ENCODE measurements at regions not wholly inside any gene's neighbourhood (a gene's known extent, or its start where the extent isn't known, plus 50 kb on each side); places are given as distances from the start of the nearest gene placed in this dataset.

- H3K56ac ChIP-seq (replicated peaks; ENCODE audit: insufficient read length, low read depth, low read length): no peak overlapping the region
- no peaks in the 10 kb centered on the region for H4K20me1 ChIP-seq (replicated peaks in 1 of 2; ENCODE audit: control insufficient read depth in 1 of 2, insufficient read depth in 2 of 2, low read length in 2 of 2)
- no peak overlapping the region for H3K9ac ChIP-seq (replicated peaks in 1 of 4; ENCODE audit: extremely low read depth in 1 of 4, low read depth in 3 of 4, low read length in 3 of 4)
- no peak overlapping the region for H2AFZ ChIP-seq (ENCODE audit: low read length)
- H2BK120ac ChIP-seq (replicated peaks; ENCODE audit: low read depth, low read length): no peak overlapping the region
- H3K27ac ChIP-seq (ENCODE audit: low read depth, low read length): no peak overlapping the region
- H3K4me2 ChIP-seq (ENCODE audit: insufficient read depth in 1 of 2, low read depth in 2 of 2, low read length in 2 of 2): no peak overlapping the region
- WGBS, 2 experiments (ENCODE audit: extremely low coverage in 1 of 2, insufficient coverage in 1 of 2, insufficient read length in 1 of 2, insufficient replicate concordance in 2 of 2, low coverage in 1 of 2, low lambda C conversion rate in 2 of 2, missing lambda C conversion rate in 1 of 2): 89% methylated on average over 10 of the region's 10 CpGs; no CpG with 5 or more reads in 1 of the 2 experiments
- H3K4me1 ChIP-seq (replicated peaks in 1 of 4; ENCODE audit: control insufficient read depth in 3 of 4, insufficient read depth in 4 of 4, low read length in 3 of 4): no peaks in the 10 kb centered on the region
- ChIA-PET CTCF (ENCODE audit: partially characterized antibody) (interaction anchor here (1.2 kb wide), 1 partner anchor 30 kb away, joined by 7 read pairs; no protein-coding TSS in a partner anchor), POLR2A (ENCODE audit: partially characterized antibody) (no interaction called here)
- DNase-seq (ENCODE audit: low read depth in 1 of 2, low spot score in 2 of 2): no peak
- no peak overlapping the region for H2AK5ac ChIP-seq (ENCODE audit: low read depth, low read length)
- no peak overlapping the region for H3K18ac ChIP-seq (ENCODE audit: extremely low read depth, low read length)
- H3K4ac ChIP-seq (replicated peaks; ENCODE audit: insufficient read length, low read depth, low read length): no peak overlapping the region
- no peaks in the 10 kb centered on the region for H3K27me3 ChIP-seq (replicated peaks in 1 of 4; ENCODE audit: control insufficient read depth in 3 of 4, extremely low read depth in 1 of 4, insufficient read depth in 3 of 4, low read length in 3 of 4)
- H4K5ac ChIP-seq (ENCODE audit: insufficient read length, low read depth, low read length): no peak overlapping the region
- 0 out of 4 replicates have a peak, but pooled peaks cover 0 to 2% of the 10 kb centered on the region in 2 experiments for H3K9me3 ChIP-seq (ENCODE audit: insufficient read depth in 2 of 2, low read depth in 1 of 2, low read length in 1 of 2)
- H4K91ac ChIP-seq (replicated peaks; ENCODE audit: insufficient read length, low read length): no peak overlapping the region
- H3K79me1 ChIP-seq (ENCODE audit: low read depth, low read length): no peaks in the 10 kb centered on the region
- H3K23me2 ChIP-seq (ENCODE audit: low read depth, low read length): 0 out of 2 replicates have a peak, but pooled peaks cover 1% of the 10 kb centered on the region
- H4K8ac ChIP-seq (ENCODE audit: extremely low read depth, insufficient read depth, low read length): no peak overlapping the region; the same call in 1 of the 2 replicates
- H2BK5ac ChIP-seq (ENCODE audit: low read depth, low read length): no peak overlapping the region
- no peak for FAIRE-seq
- no peak overlapping the region for H3K23ac ChIP-seq (ENCODE audit: insufficient read length)
- no peaks in the 10 kb centered on the region for H3K36me3 ChIP-seq (ENCODE audit: control insufficient read depth in 2 of 4, insufficient read depth in 4 of 4, low read length in 3 of 4)
- no peak overlapping the region for H2BK12ac ChIP-seq (ENCODE audit: low read depth, low read length)
- TF ChIP-seq SIRT6 (IDR thresholded peaks at IDR 0.05; ENCODE audit: low read length): no peak
- no peak for TF ChIP-seq NRF1 (IDR thresholded peaks at IDR 0.05; ENCODE audit: low read depth, low read length)
- no peak for TF ChIP-seq TEAD4 (IDR thresholded peaks at IDR 0.05; ENCODE audit: low read depth, low read length)
- TF ChIP-seq POU5F1 (IDR thresholded peaks at IDR 0.05; ENCODE audit: low read depth, low read length): no peak
- no peak for TF ChIP-seq EGR1 (IDR thresholded peaks at IDR 0.05; ENCODE audit: borderline replicate concordance, low read depth, low read length)
- TF ChIP-seq TAF7 (optimal IDR thresholded peaks at IDR 0.05; ENCODE audit: borderline replicate concordance, low read depth, low read length): no peak
- TF ChIP-seq RAD21 (IDR thresholded peaks at IDR 0.05 in 1 of 2, conservative IDR thresholded peaks at IDR 0.05 in 1 of 2; ENCODE audit: low read depth in 2 of 2, low read length in 2 of 2): no peak
- TF ChIP-seq NANOG (IDR thresholded peaks at IDR 0.05; ENCODE audit: insufficient read depth, low read depth, low read length, poor library complexity, severe bottlenecking): no peak
- no peak overlapping the region for H3K4me3 ChIP-seq (ENCODE audit: extremely low read depth in 1 of 4, insufficient read depth in 2 of 4, low read depth in 3 of 4, low read length in 4 of 4)
- H2BK15ac ChIP-seq (ENCODE audit: low read length): no peak overlapping the region
- H3K79me2 ChIP-seq (ENCODE audit: control insufficient read depth in 1 of 2, insufficient read depth in 2 of 2, low read length in 2 of 2): no peaks in the 10 kb centered on the region
- H3K14ac ChIP-seq (ENCODE audit: insufficient read length): no peak overlapping the region
- no peak overlapping the region for H2BK20ac ChIP-seq (ENCODE audit: low read length)
These were observed 291.5 kb upstream of the ZNF32 start for GRCh38 chr10:43939939-43940820.

Measured in H1 (cell line).